WTC11 (cell line): ENCODE measurements at regions not wholly inside any gene's neighbourhood (a gene's known extent, or its start where the extent isn't known, plus 50 kb on each side); places are given as distances from the start of the nearest gene placed in this dataset.

Source experiments
- ATF6 ChIP-seq: sonication (generic); formaldehyde crosslinking; IDR thresholded peaks from 2 replicates; pipeline ENCODE4 v1.8.1; 2023; ENCODE audit warnings: mild to moderate bottlenecking, missing genetic modification reagents
- CTCF ChIP-seq: fragments of 200-600 bp; IDR thresholded peaks from 2 replicates; pipeline ENCODE4 v1.8.0; 2022; ENCODE audit warnings: antibody characterized with exemption
- E2F1 ChIP-seq: sonication (generic); formaldehyde crosslinking; IDR thresholded peaks from 2 replicates; pipeline ENCODE4 v1.8.0; 2022; ENCODE audit warnings: mild to moderate bottlenecking, missing genetic modification reagents
- GABPB1 ChIP-seq: sonication (generic); formaldehyde crosslinking; IDR thresholded peaks from 2 replicates; pipeline ENCODE4 v1.8.1; 2023; ENCODE audit warnings: mild to moderate bottlenecking, missing genetic modification reagents
- JUN ChIP-seq: sonication (generic); formaldehyde crosslinking; IDR thresholded peaks from 2 replicates; pipeline ENCODE4 v1.8.0; 2023; ENCODE audit warnings: mild to moderate bottlenecking, missing genetic modification reagents
- SP1 ChIP-seq: sonication (generic); formaldehyde crosslinking; conservative IDR thresholded peaks from 2 replicates; pipeline ENCODE4 v1.8.1; 2022; ENCODE audit warnings: missing genetic modification reagents
- ZMAT4 ChIP-seq: fragments of 250-450 bp; sonication (Bioruptor Pico); IDR thresholded peaks from 2 replicates; pipeline ENCODE4 v1.9.0; 2021; ENCODE audit warnings: mild to moderate bottlenecking

GRCh38 chr1:72564749-72565148 lies 282.4 kb upstream of the NEGR1 start:
- no peak for TF ChIP-seq CTCF
- no peak for TF ChIP-seq ZMAT4 (CRISPR knock-in tag)
- TF ChIP-seq JUN (CRISPR knock-in tag) = no peak
- no peak for TF ChIP-seq E2F1 (CRISPR knock-in tag)
- no peak for TF ChIP-seq ATF6 (CRISPR knock-in tag)
- TF ChIP-seq SP1 = no peak
- TF ChIP-seq GABPB1 (CRISPR knock-in tag) = no peak
